ENCODE measurements at regions not wholly inside any gene's neighbourhood (a gene's known extent, or its start where the extent isn't known, plus 50 kb on each side); places are given as distances from the start of the nearest gene placed in this dataset.

DNA sequence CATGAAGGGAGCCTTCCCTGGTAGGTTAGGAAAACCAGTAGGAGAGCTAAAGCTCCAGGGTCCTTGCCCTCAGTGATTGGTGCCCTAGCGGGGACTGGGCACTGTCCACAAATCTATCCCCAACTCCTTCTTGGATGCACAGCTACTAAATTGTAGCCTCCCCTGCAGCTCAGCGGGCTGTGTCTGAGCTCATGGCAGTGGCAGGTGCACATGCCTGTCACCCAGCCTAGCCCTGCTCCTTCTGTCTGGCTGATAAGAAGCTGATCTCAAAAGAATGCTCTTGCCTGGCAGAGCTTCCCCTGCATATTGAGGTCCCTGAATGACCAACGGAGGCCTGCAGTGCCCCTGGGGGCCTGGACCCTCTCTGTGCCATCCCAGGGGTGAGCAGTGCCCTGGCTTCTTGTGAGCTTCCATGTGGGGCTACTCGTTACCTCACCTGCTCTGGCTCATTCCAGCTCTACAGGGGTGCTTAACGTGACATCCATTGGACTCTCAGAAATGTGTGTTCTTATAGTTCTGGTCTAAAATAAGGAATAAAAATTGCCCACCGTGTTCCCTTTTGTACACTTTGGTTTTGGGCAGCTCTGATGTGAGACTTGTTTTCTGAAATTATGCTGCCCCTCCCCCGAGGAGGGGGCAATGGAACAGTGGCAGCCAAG is 59.8 kb upstream of the ANTXRL start:
- no peaks in the 10 kb centered on the region for H3K36me3 ChIP-seq (ENCODE audit: insufficient read depth, insufficient read length, low read length)
- H3K27me3 ChIP-seq (ENCODE audit: insufficient read depth, insufficient read length): no peaks in the 10 kb centered on the region
- no peaks in the 10 kb centered on the region for H3K9me3 ChIP-seq (ENCODE audit: insufficient read depth, low read length)
- H3K9ac ChIP-seq (ENCODE audit: insufficient read length, low read depth): no peak overlapping the region
- H3K4me3 ChIP-seq (ENCODE audit: insufficient read length, low read depth): no peak overlapping the region
- H3K4me1 ChIP-seq (ENCODE audit: insufficient read depth, insufficient read length): peaks cover 8% of the 10 kb centered on the region
- no peak for TF ChIP-seq ZNF274 (IDR thresholded peaks at IDR 0.05; ENCODE audit: low read depth, low read length)
- no peak for TF ChIP-seq SUZ12 (IDR thresholded peaks at IDR 0.05; ENCODE audit: extremely low read depth, insufficient read depth, insufficient read length)
- no peak for TF ChIP-seq YY1 (IDR thresholded peaks at IDR 0.05; ENCODE audit: insufficient read depth, insufficient read length)
- DNase-seq (ENCODE audit: low read depth, low spot score): no peak

DNA sequence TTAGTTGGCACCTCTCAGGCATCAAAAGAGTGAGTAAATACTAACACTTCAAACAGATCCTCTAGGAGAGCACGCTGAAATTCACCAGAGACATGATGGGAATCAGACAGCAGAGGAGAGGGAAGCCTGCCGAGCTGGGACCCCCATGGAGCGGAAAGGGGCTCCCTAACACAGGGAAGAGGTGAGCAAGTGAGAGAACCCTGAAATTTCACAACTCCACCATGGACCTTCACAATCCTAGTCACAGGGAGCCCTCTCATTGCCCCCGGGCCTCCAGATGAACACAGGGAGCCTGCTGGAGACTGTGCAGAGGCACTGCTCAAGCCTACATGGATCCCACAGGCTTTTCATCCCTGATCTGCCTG is 59.2 kb upstream of the ANTXRL start:
- Histone ChIP-seq H3K4me1 (ENCODE audit: insufficient read depth, insufficient read length) (peaks cover 8% of the 10 kb centered on the region), H3K4me3 (ENCODE audit: insufficient read length, low read depth) (no peak overlapping the region), H3K9ac (ENCODE audit: insufficient read length, low read depth) (no peak overlapping the region), H3K9me3 (ENCODE audit: insufficient read depth, low read length) (no peaks in the 10 kb centered on the region), H3K27me3 (ENCODE audit: insufficient read depth, insufficient read length) (no peaks in the 10 kb centered on the region), H3K36me3 (ENCODE audit: insufficient read depth, insufficient read length, low read length) (no peaks in the 10 kb centered on the region)
- DNase-seq (ENCODE audit: low read depth, low spot score): no peak
- TF ChIP-seq ZNF274 (IDR thresholded peaks at IDR 0.05; ENCODE audit: low read depth, low read length) (no peak), YY1 (IDR thresholded peaks at IDR 0.05; ENCODE audit: insufficient read depth, insufficient read length) (no peak), SUZ12 (IDR thresholded peaks at IDR 0.05; ENCODE audit: extremely low read depth, insufficient read depth, insufficient read length) (no peak)

DNA sequence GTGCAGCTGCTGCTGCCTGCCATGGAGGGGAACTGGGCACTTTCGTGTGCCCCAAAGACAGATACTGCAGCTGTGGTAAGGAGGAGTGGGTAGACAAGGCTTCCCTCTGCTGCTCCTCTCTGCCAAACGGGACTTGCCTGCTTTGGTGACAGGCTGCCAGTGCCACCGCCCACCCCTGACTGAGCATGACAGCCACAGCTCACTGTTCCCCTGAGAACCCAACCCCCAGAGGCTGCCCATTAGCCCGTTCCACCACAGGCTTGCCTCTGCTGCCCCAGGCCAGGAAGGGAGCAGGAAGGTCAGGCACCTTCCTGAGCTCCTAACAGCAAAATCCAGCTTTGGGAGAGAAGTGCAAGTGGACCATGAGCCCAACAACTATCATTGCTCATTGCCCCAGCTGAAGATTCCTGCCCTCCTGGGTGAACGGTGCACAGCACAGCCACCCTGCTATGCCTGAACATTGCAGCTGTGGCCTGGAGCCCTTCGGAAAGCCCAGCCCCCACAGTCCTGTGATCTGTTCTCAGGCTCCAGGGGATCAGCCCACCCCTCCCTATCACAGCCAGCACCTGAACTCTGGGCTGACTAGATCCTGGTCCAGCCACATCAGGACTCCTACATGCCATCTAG is 58.7 kb upstream of the ANTXRL start:
- Histone ChIP-seq H3K4me1 (ENCODE audit: insufficient read depth, insufficient read length) (peaks cover 8% of the 10 kb centered on the region), H3K27me3 (ENCODE audit: insufficient read depth, insufficient read length) (no peaks in the 10 kb centered on the region), H3K9ac (ENCODE audit: insufficient read length, low read depth) (no peak overlapping the region), H3K36me3 (ENCODE audit: insufficient read depth, insufficient read length, low read length) (no peaks in the 10 kb centered on the region), H3K9me3 (ENCODE audit: insufficient read depth, low read length) (no peaks in the 10 kb centered on the region), H3K4me3 (ENCODE audit: insufficient read length, low read depth) (no peak overlapping the region)
- TF ChIP-seq YY1 (IDR thresholded peaks at IDR 0.05; ENCODE audit: insufficient read depth, insufficient read length) (no peak), SUZ12 (IDR thresholded peaks at IDR 0.05; ENCODE audit: extremely low read depth, insufficient read depth, insufficient read length) (no peak), ZNF274 (IDR thresholded peaks at IDR 0.05; ENCODE audit: low read depth, low read length) (no peak)
- DNase-seq (ENCODE audit: low read depth, low spot score): no peak

DNA sequence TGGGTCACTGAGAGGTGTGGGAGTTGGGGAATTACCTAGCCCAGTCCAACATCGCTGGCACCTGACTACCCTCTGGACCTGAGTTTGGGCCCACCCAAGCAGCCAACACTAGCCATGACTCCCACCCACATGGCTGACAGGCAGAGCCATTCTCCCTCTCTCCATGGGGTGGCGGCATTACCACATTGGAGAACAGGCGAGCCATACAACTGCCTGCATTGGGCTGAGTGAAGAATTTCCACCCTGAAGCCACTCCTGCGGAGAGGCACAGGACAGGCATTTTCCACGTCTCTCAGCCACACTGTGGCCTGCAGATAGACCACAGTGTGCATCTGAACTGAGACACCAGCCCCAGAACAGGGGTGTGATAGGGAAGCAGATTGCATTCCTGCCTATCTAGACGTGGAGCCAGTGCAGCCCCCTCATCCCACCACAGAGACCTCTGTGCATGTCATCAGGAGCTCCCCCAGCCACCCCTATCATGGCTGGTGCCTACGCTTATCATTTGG is 58.2 kb upstream of the ANTXRL start:
- peak; percentile 51 for DNase-seq (ENCODE audit: low read depth, low spot score)
- Histone ChIP-seq H3K4me1 (ENCODE audit: insufficient read depth, insufficient read length) (peaks cover 8% of the 10 kb centered on the region), H3K4me3 (ENCODE audit: insufficient read length, low read depth) (no peak overlapping the region), H3K9me3 (ENCODE audit: insufficient read depth, low read length) (no peaks in the 10 kb centered on the region), H3K27me3 (ENCODE audit: insufficient read depth, insufficient read length) (no peaks in the 10 kb centered on the region), H3K36me3 (ENCODE audit: insufficient read depth, insufficient read length, low read length) (no peaks in the 10 kb centered on the region), H3K9ac (ENCODE audit: insufficient read length, low read depth) (peak overlapping the region; percentile 17)
- TF ChIP-seq SUZ12 (IDR thresholded peaks at IDR 0.05; ENCODE audit: extremely low read depth, insufficient read depth, insufficient read length) (no peak), YY1 (IDR thresholded peaks at IDR 0.05; ENCODE audit: insufficient read depth, insufficient read length) (no peak)

DNA sequence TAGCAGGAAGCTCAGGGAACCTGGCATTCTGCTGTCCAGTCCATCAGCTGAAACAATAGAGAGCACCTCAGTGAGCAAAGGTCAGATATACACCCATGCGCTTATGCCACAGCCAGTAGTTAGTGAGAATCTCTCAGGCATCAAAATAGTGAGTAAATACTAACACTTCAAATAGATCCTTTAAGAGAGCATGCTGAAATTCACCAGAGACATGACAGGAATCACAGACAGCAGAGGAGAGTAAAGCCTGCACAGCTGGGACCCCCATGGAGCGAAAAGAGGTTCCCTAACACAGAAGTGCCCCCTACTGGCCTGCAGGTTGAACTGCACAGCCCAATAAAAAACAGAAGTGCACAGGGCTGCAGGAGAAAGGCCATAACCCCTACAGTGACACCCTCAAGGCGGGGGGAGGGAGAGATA is 57.6 kb upstream of the ANTXRL start:
- TF ChIP-seq SUZ12 (IDR thresholded peaks at IDR 0.05; ENCODE audit: extremely low read depth, insufficient read depth, insufficient read length) (no peak), ZNF274 (IDR thresholded peaks at IDR 0.05; ENCODE audit: low read depth, low read length) (no peak)

DNA sequence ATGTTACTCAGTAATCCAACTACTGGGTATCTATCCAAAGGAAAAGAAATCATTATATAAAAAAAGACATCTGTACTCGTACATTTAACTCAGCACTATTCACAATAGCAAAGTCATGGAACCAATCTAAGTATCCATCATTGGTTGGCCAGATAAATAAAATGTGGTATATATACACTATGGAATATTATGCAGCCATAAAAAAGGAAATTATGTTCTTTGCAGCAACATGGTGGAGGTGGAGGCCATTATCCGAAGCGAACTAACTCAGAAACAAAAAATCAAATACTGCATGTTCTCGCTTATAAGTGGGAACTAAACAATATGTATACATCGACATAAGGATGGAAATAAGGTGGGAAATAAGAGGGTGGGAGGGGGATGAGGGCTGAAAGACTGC is 56.2 kb upstream of the ANTXRL start:
- no peaks in the 10 kb centered on the region for H3K9me3 ChIP-seq (ENCODE audit: insufficient read depth, low read length)
- TF ChIP-seq ZNF274 (IDR thresholded peaks at IDR 0.05; ENCODE audit: low read depth, low read length) (no peak), SUZ12 (IDR thresholded peaks at IDR 0.05; ENCODE audit: extremely low read depth, insufficient read depth, insufficient read length) (no peak), YY1 (IDR thresholded peaks at IDR 0.05; ENCODE audit: insufficient read depth, insufficient read length) (no peak)
- no peak overlapping the region for H3K9ac ChIP-seq (ENCODE audit: insufficient read length, low read depth)
- H3K4me3 ChIP-seq (ENCODE audit: insufficient read length, low read depth): no peak overlapping the region
- H3K36me3 ChIP-seq (ENCODE audit: insufficient read depth, insufficient read length, low read length): no peaks in the 10 kb centered on the region
- H3K27me3 ChIP-seq (ENCODE audit: insufficient read depth, insufficient read length): no peaks in the 10 kb centered on the region
- H3K4me1 ChIP-seq (ENCODE audit: insufficient read depth, insufficient read length): peaks cover 9% of the 10 kb centered on the region
- DNase-seq (ENCODE audit: low read depth, low spot score): no peak

More for the DNA sequence above, 57.6 kb upstream of the ANTXRL start:
- Histone ChIP-seq H3K9ac (ENCODE audit: insufficient read length, low read depth) (no peak overlapping the region), H3K36me3 (ENCODE audit: insufficient read depth, insufficient read length, low read length) (no peaks in the 10 kb centered on the region), H3K4me1 (ENCODE audit: insufficient read depth, insufficient read length) (peaks cover 8% of the 10 kb centered on the region), H3K4me3 (ENCODE audit: insufficient read length, low read depth) (no peak overlapping the region), H3K27me3 (ENCODE audit: insufficient read depth, insufficient read length) (no peaks in the 10 kb centered on the region), H3K9me3 (ENCODE audit: insufficient read depth, low read length) (no peaks in the 10 kb centered on the region)
- peak; percentile 23 for DNase-seq (ENCODE audit: low read depth, low spot score)

DNA sequence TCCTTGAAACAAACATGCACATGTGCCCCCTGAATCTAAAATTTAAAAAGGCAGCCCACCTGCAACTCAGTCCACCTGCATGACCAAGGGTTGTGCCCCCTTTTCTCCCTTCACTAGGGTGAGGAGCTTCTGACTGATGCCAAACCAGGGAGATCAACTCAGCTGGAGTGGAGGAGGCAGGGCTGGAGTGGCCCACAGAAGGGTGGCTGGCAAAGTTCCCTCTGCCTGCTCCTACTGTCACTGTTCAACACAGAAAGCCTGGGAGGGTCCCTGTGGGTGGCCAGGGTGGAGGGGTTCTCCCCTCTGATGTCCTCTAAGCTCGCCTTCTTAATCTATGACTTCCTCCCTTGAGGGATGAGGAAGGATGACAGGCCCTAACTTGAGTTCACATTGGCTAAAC is 55.7 kb upstream of the ANTXRL start:
- Histone ChIP-seq H3K9ac (ENCODE audit: insufficient read length, low read depth) (no peak overlapping the region), H3K9me3 (ENCODE audit: insufficient read depth, low read length) (no peaks in the 10 kb centered on the region), H3K4me1 (ENCODE audit: insufficient read depth, insufficient read length) (peaks cover 9% of the 10 kb centered on the region), H3K4me3 (ENCODE audit: insufficient read length, low read depth) (no peak overlapping the region), H3K27me3 (ENCODE audit: insufficient read depth, insufficient read length) (no peaks in the 10 kb centered on the region), H3K36me3 (ENCODE audit: insufficient read depth, insufficient read length, low read length) (no peaks in the 10 kb centered on the region)
- TF ChIP-seq ZNF274 (IDR thresholded peaks at IDR 0.05; ENCODE audit: low read depth, low read length) (no peak), YY1 (IDR thresholded peaks at IDR 0.05; ENCODE audit: insufficient read depth, insufficient read length) (no peak), SUZ12 (IDR thresholded peaks at IDR 0.05; ENCODE audit: extremely low read depth, insufficient read depth, insufficient read length) (no peak)
- DNase-seq (ENCODE audit: low read depth, low spot score): no peak
